Endothelial cell of umbilical vein (primary cell): ENCODE measurements at regions not wholly inside any gene's neighbourhood (a gene's known extent, or its start where the extent isn't known, plus 50 kb on each side); places are given as distances from the start of the nearest gene placed in this dataset.

Source experiments
- BruUV-seq: library from RNA; stranded (reverse); fragments of 400-500 nt; replicated peaks from 2 replicates; lab custom pipeline; 2021; lab: Mats Ljungman, UMichigan
- CTCF ChIA-PET: fragments of 300-600, 350-600 bp; sonication (Branson Sonifier 250); formaldehyde crosslinking; loops from one replicate; lab custom pipeline; 2021; ENCODE audit warnings: antibody characterized with exemption, inconsistent platforms; lab: Charles Lee
- POLR2A ChIA-PET: fragments of 300-600, 350-600 bp; sonication (Branson Sonifier 250); formaldehyde crosslinking; loops from one replicate; lab custom pipeline; 2021; ENCODE audit warnings: antibody characterized with exemption, inconsistent platforms; lab: Charles Lee
- DNase-seq: peaks from one replicate; pipeline ENCODE4 v3.0.0-alpha.2; 2011; ENCODE audit warnings: low read depth, low spot score
- FAIRE-seq: peaks from 2 replicates; lab custom pipeline; 2011; peaks lifted over from hg19 to GRCh38; lab: Jason Lieb, UNC
- H2AFZ ChIP-seq: 2 replicates; pipeline ENCODE4 v1.6.0; 2012; ENCODE audit warnings: low read depth, low read length, control low read depth, inconsistent platforms
- H3K27ac ChIP-seq: 2 replicates; pipeline ENCODE4 v1.5.1; 2011; ENCODE audit warnings: low read depth, mild to moderate bottlenecking, control low read depth, low read length, moderate library complexity; ENCODE audit not compliant: insufficient read depth
- H3K27me3 ChIP-seq, 2 experiments: 2 replicates each; pipeline versions ENCODE4 v1.6.0 to v1.6.1; 2011; ENCODE audit warnings: low read length in 2 of 2, mixed read lengths in 1 of 2; ENCODE audit not compliant: control insufficient read depth in 2 of 2, insufficient read depth in 2 of 2
- H3K36me3 ChIP-seq, 2 experiments: 2 replicates in 1 of 2; 3 replicates in 1 of 2; pipeline ENCODE4 v1.5.1; 2011; ENCODE audit warnings: low read length in 2 of 2, mild to moderate bottlenecking in 1 of 2, moderate library complexity in 1 of 2; ENCODE audit not compliant: control insufficient read depth in 2 of 2, insufficient read depth in 2 of 2; ENCODE audit errors: extremely low read depth in 1 of 2
- H3K4me1 ChIP-seq: 3 replicates; pipeline ENCODE4 v1.5.1; 2011; ENCODE audit warnings: mild to moderate bottlenecking, low read length; ENCODE audit not compliant: control insufficient read depth, insufficient read depth; ENCODE audit errors: extremely low read depth
- H3K4me2 ChIP-seq: 2 replicates; pipeline ENCODE4 v1.6.1; 2011; ENCODE audit warnings: low read length, control low read depth, mixed read lengths; ENCODE audit not compliant: insufficient read depth
- H3K4me3 ChIP-seq, 3 experiments: fragments of 200-600 bp in 1 of 3; sonication (generic), shearing (Covaris generic) in 1 of 3; replicated peaks in 1 of 3; 2 replicates each; pipeline ENCODE4 v1.5.1; 2011 to 2016; ENCODE audit warnings: control low read depth in 3 of 3, low read length in 3 of 3, mild to moderate bottlenecking in 2 of 3, inconsistent platforms in 1 of 3, low read depth in 1 of 3, moderate library complexity in 1 of 3; ENCODE audit not compliant: insufficient read depth in 1 of 3
- H3K79me2 ChIP-seq: 2 replicates; pipeline ENCODE4 v1.6.0; 2012; ENCODE audit warnings: low read length, inconsistent platforms; ENCODE audit not compliant: control insufficient read depth, insufficient read depth
- H3K9ac ChIP-seq: replicated peaks from 2 replicates; pipeline ENCODE3; 2011; ENCODE audit warnings: low read length, control low read depth; ENCODE audit not compliant: insufficient read depth; ENCODE audit errors: extremely low read depth
- H3K9me1 ChIP-seq: replicated peaks from 3 replicates; pipeline ENCODE4 v1.6.0; 2011; ENCODE audit warnings: mild to moderate bottlenecking, low read length; ENCODE audit not compliant: control insufficient read depth, insufficient read depth; ENCODE audit errors: extremely low read depth
- H3K9me3 ChIP-seq: replicated peaks from 2 replicates; pipeline ENCODE4 v1.5.1; 2012; ENCODE audit warnings: low read length, inconsistent platforms; ENCODE audit not compliant: control insufficient read depth, insufficient read depth
- H4K20me1 ChIP-seq: replicated peaks from 2 replicates; pipeline ENCODE3; 2011; ENCODE audit warnings: mild to moderate bottlenecking, low read length; ENCODE audit not compliant: control insufficient read depth, insufficient read depth; ENCODE audit errors: extremely low read depth
- CTCF ChIP-seq, 2 donors: IDR thresholded peaks; 1 replicate in 1 of 2; 2 replicates in 1 of 2; pipeline ENCODE4 v1.5.1; 2011; ENCODE audit warnings: low read length in 2 of 2, mild to moderate bottlenecking in 2 of 2, moderate library complexity in 2 of 2, control low read depth in 1 of 2, inconsistent platforms in 1 of 2, low read depth in 1 of 2; ENCODE audit not compliant: insufficient read depth in 1 of 2; ENCODE audit errors: extremely low read depth in 1 of 2
- EZH2 ChIP-seq: IDR thresholded peaks from 2 replicates; pipeline ENCODE4 v1.6.1; 2012; ENCODE audit warnings: borderline replicate concordance, low read depth, mild to moderate bottlenecking, moderate library complexity, low read length, inconsistent platforms; ENCODE audit not compliant: severe bottlenecking
- FOS ChIP-seq: IDR thresholded peaks from 2 replicates; pipeline ENCODE4 v1.6.1; 2011; ENCODE audit warnings: mild to moderate bottlenecking, low read length, moderate library complexity, borderline replicate concordance; ENCODE audit not compliant: insufficient read depth
- GATA2 ChIP-seq: IDR thresholded peaks from 2 replicates; pipeline ENCODE4 v1.7.0; 2011; ENCODE audit warnings: low read depth, mild to moderate bottlenecking, moderate library complexity, mixed read lengths, low read length; ENCODE audit not compliant: insufficient read length, insufficient read depth
- JUN ChIP-seq: IDR thresholded peaks from 2 replicates; pipeline ENCODE4 v1.6.1; 2011; ENCODE audit warnings: borderline replicate concordance, low read depth; ENCODE audit not compliant: insufficient read length, insufficient read depth
- MYC ChIP-seq: IDR thresholded peaks from one replicate; pipeline ENCODE4 v1.6.1; 2011; ENCODE audit warnings: mild to moderate bottlenecking, low read depth, low read length
- POLR2A ChIP-seq: IDR thresholded peaks from 2 replicates; pipeline ENCODE4 v1.6.1; 2012; ENCODE audit warnings: low read depth, mild to moderate bottlenecking, control low read depth, low read length
- POLR2AphosphoS5 ChIP-seq: IDR thresholded peaks from 2 replicates; pipeline ENCODE4 v1.6.1; 2012; ENCODE audit warnings: low read depth, mild to moderate bottlenecking, control low read depth, low read length, moderate library complexity; ENCODE audit not compliant: insufficient read depth
- dilution Hi-C: fragments of 300-500 bp; cut with MboI; formaldehyde crosslinking; loops from one replicate; pipeline ENCODE4 v1.15.0; 2019; ENCODE audit warnings: low sequenced_read_pairs; ENCODE audit not compliant: extremely low pct_ligation_motif_present
- intact Hi-C: fragments of 100-400 bp; cut with micrococcal nuclease; formaldehyde crosslinking; loops from one replicate; pipeline ENCODE4 v1.10.0; 2022
- TF ChIP-seq, protein P1 (sequence below): IDR thresholded peaks from 2 replicates; pipeline ENCODE4 v1.6.1; 2011; ENCODE audit not compliant: insufficient read depth, insufficient read length

GRCh38 chr15:77826006-77826695, 193.4 kb upstream of the LINGO1 start:
- Histone ChIP-seq H3K4me2 (no peak overlapping the region), H2AFZ (no peak overlapping the region), H3K4me1 (no peaks in the 10 kb centered on the region), H3K9me1 (no peaks in the 10 kb centered on the region), H3K27ac (no peak overlapping the region), H3K36me3 (no peaks in the 10 kb centered on the region), H3K9me3 (no peaks in the 10 kb centered on the region), H3K27me3 (peaks cover 2 to 11% of the 10 kb centered on the region in 2 experiments), H4K20me1 (no peaks in the 10 kb centered on the region), H3K4me3 (no peak overlapping the region), H3K9ac (no peak overlapping the region), H3K79me2 (no peaks in the 10 kb centered on the region)
- dilution Hi-C loops (no loop called here), intact Hi-C loops (no loop called here)
- DNase-seq (no peak), FAIRE-seq (no peak)
- no TSS peak for BruUV-seq
- no peak for TF ChIP-seq GATA2
- no peak for TF ChIP-seq JUN
- no peak for TF ChIP-seq CTCF (IDR thresholded peaks at IDR 0.05; ENCODE audit: extremely low read depth in 1 of 2, insufficient read depth in 1 of 2, low read depth in 1 of 2, low read length in 2 of 2)
- TF ChIP-seq POLR2AphosphoS5: no peak
- TF ChIP-seq, protein P1, sequence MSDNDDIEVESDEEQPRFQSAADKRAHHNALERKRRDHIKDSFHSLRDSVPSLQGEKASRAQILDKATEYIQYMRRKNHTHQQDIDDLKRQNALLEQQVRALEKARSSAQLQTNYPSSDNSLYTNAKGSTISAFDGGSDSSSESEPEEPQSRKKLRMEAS: no peak
- no peak for TF ChIP-seq POLR2A
- no peak for TF ChIP-seq MYC
- no peak for TF ChIP-seq EZH2
- TF ChIP-seq FOS: no peak
- POLR2A ChIA-PET: no interaction called here
- CTCF ChIA-PET: interaction anchor here (0.7 kb wide), 1 partner anchor 193 kb away, joined by 3 read pairs; no protein-coding TSS in a partner anchor
